HG02840 (cell line): ENCODE measurements at regions not wholly inside any gene's neighbourhood (a gene's known extent, or its start where the extent isn't known, plus 50 kb on each side); places are given as distances from the start of the nearest gene placed in this dataset.

ENCODE experiments used
- ATAC-seq: cut with Tn5 transposase; IDR thresholded peaks from one replicate; pipeline ENCODE4 v1.9.1; 2021; ENCODE audit warnings: mild to moderate bottlenecking, moderate library complexity, moderate number of reproducible peaks; ENCODE audit not compliant: unreplicated experiment, low FRiP score

- ATAC-seq = no peak
Measured at GRCh38 chr21:16389643-16390042, 659.9 kb downstream of the USP25 start.

GRCh38 chr21:16395285-16395684 is 665.5 kb downstream of the USP25 start:
- no peak for ATAC-seq

- ATAC-seq = no peak
Measured at GRCh38 chr21:16402752-16403151, 673.0 kb downstream of the USP25 start.

DNA sequence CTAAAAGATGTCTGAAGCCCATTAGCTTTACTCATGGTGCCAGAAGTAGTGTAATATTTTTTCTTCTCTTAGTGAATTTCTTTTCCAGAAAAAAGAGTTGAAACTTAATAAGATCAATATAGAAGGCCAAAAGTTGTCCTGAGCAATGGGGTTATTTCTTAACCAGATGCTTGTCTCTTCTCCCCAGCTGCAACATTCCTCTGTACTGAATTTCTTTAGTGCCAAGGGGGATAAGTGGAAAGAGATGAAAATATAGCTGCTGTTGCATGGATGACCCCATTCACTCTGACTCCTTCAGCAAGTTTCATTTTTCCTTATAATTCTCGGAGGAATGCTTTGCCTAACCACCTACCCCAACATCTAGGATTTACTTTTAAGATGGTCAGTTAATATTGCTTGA is 675.0 kb downstream of the USP25 start:
- no peak for ATAC-seq

- ATAC-seq = no peak
Measured at GRCh38 chr21:16406355-16406754, 676.6 kb downstream of the USP25 start.

GRCh38 chr21:16407403-16408240 is 677.8 kb downstream of the USP25 start:
- ATAC-seq = no peak

GRCh38 chr21:16408280-16408679 is 678.5 kb downstream of the USP25 start:
- ATAC-seq = no peak

DNA sequence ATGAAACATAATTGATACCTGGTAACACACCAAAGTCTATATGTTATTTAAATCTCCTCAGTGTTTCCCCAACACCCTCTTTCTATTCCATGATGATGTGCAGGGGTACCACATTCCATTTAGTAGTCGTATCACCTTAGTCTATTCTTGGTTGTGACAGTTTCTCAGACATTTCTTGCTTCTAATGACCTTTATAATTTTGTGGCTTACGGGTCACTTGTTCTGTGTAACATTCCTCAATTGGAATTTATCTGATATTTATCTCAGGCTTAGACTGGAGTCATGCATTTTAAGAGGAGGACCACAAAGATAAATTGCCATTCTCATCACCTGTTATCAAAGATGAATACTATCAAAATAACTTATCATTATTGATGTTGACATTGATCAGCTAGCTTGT is 679.6 kb downstream of the USP25 start:
- ATAC-seq = no peak

- no peak for ATAC-seq
Measured at GRCh38 chr21:16418226-16418625, 688.4 kb downstream of the USP25 start.

DNA sequence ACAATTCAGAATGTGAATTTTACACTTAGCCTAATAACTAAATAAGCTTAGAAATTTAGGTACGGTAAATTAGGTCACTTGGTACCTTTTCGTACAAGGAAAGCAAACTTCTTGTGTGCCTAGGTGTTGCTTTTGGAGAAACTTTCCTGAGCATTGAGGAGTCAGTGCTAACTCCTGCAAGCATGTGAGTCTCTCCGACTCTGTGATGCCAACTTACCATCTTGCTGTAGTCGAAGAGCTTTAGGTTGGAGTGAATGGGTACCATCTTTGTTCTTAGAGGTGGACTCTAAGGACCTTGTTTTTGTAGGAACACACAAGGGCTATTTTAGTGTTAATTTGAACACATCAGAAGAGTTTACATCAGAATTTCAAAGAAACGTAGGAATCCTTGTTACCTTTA is 688.9 kb downstream of the USP25 start:
- no peak for ATAC-seq

DNA sequence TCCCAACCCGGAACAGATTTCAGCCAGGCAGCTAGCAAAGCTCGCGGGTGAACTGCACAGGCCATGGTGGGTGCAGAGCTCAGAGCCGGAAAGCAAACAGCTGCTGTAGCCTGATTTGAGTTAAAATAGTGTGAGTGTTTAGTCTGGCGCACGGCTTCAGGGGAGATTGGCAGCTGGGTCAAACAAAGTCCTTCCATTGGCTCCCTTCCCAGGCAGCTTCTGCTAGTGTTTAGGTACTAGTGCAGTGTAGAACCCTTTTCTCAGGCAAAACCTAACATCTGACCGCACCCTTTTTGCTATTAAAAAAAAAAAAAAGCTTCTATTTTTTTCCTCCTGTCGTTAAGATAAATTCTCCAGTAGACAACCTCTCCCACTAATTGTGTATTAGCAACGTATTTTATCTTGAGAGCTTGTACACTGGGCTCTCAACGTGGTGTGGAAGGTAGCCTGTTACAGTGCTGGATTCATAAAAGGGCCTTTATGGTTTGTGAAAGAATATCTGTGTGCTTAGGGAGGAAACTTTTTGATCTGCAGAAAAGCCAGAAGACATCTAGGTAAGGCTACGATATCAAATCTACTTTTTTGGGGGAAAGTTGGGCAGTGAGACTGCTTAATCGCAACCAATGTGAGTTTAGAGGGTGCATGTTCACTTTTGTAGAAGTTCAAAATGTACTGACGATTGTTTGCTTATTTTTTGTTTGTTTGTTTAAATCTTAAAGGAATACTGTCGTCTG is 689.6 kb downstream of the USP25 start:
- no peak for ATAC-seq

GRCh38 chr21:16420031-16420724 is 690.4 kb downstream of the USP25 start:
- ATAC-seq = no peak

- no peak for ATAC-seq
Measured at GRCh38 chr21:16421007-16421406, 691.2 kb downstream of the USP25 start.

DNA sequence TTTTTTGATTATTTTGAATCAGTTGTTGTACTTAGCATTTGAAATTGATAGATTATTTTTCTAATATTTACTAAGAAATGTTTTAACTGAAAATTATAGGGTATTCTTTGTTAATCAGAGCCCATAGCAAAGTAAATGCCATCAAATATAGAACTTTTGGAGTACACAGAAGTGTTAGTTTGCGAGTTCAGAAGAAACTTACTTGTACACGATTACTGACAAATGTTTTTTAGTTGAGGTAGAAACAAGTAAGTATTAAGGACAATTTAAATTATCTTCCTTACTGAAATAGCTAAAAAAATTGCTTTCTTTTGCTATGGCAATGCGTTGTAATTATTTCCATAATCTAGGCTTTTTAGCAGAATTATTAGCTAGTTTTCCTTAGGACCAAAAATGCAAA is 692.2 kb downstream of the USP25 start:
- ATAC-seq = no peak

- ATAC-seq = no peak
Measured at GRCh38 chr21:16422702-16423101, 692.9 kb downstream of the USP25 start.

GRCh38 chr21:16423921-16424320 is 694.1 kb downstream of the USP25 start:
- ATAC-seq = no peak

DNA sequence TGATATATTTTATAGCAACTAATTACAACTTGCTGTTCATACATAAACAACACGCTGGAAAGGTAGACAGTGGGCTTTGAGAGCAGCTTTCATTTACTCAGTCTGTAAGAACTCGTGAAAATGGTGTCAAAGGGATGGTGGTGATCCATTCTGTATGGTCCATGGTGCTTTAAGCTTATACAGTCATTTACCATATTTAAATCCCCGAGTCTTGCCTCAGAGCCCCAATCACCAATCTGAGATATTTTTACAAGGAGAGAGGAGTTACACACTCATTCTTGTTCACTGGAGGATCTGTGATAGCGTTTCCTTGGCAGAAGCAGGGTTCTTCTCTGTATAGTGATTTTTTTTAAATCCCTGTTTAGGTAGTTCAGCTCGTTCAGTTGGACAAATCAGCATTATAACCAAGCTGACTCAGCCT is 694.6 kb downstream of the USP25 start:
- no peak for ATAC-seq

DNA sequence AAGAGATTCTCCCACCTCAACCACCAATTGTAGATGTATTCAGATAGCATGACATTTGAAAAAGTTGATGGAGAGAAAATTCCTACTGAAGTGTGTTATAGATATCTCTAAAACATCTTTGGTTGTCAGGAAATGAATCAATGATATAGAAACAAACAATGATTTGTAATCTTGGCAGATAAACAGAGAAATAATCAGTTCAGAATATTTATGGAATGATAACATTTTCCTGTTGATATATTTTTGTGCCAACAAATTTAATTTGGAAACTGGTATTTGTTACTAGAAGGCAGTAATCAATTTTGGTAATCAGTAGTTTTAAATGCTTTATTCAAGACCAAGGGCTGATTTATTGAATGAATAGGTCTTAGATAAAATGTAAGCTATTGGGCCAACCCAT is 695.6 kb downstream of the USP25 start:
- ATAC-seq = no peak

DNA sequence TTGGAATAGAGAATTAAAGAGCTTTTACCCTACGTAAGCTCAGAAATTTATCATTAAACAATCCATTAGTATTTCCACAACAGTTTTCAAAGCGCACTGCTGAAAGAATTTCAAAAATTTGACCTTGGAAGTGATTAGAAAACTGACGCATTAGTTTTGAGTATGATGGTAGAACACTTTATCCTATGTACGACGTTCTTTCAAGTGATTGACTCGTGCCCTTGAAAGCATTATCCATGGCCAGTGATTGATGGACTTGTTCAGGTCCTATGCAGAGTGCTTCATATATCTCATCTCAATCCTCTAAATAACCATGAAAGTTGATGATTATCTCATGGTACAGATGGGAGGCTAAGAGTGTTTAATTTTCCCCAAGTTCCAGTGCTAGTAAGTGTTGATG is 697.2 kb downstream of the USP25 start:
- ATAC-seq = no peak

GRCh38 chr21:16427587-16428087 is 697.9 kb downstream of the USP25 start:
- no peak for ATAC-seq

GRCh38 chr21:16437586-16437985 is 707.8 kb downstream of the USP25 start:
- no peak for ATAC-seq
